HEK293T (cell line): ENCODE measurements at regions not wholly inside any gene's neighbourhood (a gene's known extent, or its start where the extent isn't known, plus 50 kb on each side); places are given as distances from the start of the nearest gene placed in this dataset.

Experiments
- ARNT ChIP-seq: fragments of 450-650 bp; IDR thresholded peaks from 2 replicates; pipeline ENCODE4 v1.6.1; 2017; ENCODE audit warnings: mild to moderate bottlenecking
- BHLHE40 ChIP-seq: fragments of 450-650 bp; IDR thresholded peaks from 2 replicates; pipeline ENCODE4 v1.6.1; 2016; ENCODE audit warnings: mild to moderate bottlenecking, moderate library complexity, borderline replicate concordance
- ELF4 ChIP-seq: fragments of 450-650 bp; IDR thresholded peaks from 2 replicates; pipeline ENCODE4 v1.6.1; 2017; ENCODE audit warnings: antibody characterized with exemption
- FOXA1 ChIP-seq: fragments of 450-650 bp; IDR thresholded peaks from 2 replicates; pipeline ENCODE4 v1.6.1; 2016; ENCODE audit warnings: mild to moderate bottlenecking
- FOXK2 ChIP-seq: fragments of 450-650 bp; IDR thresholded peaks from 2 replicates; pipeline ENCODE4 v1.6.1; 2016; ENCODE audit warnings: mild to moderate bottlenecking
- FOXM1 ChIP-seq: fragments of 450-650 bp; IDR thresholded peaks from 2 replicates; pipeline ENCODE4 v1.6.1; 2017; ENCODE audit warnings: mild to moderate bottlenecking, borderline replicate concordance
- HDGF ChIP-seq: fragments of 450-650 bp; IDR thresholded peaks from 2 replicates; pipeline ENCODE4 v1.6.1; 2017; ENCODE audit warnings: antibody characterized with exemption, borderline replicate concordance
- NFRKB ChIP-seq: fragments of 450-650 bp; IDR thresholded peaks from 2 replicates; pipeline ENCODE4 v1.6.1; 2016; ENCODE audit warnings: mild to moderate bottlenecking, moderate library complexity
- PKNOX1 ChIP-seq: fragments of 450-650 bp; IDR thresholded peaks from 2 replicates; pipeline ENCODE4 v1.6.1; 2016
- SP1 ChIP-seq: fragments of 450-650 bp; IDR thresholded peaks from 2 replicates; pipeline ENCODE4 v1.6.1; 2017
- SUZ12 ChIP-seq: fragments of 450-650 bp; IDR thresholded peaks from 2 replicates; pipeline ENCODE4 v1.6.1; 2016; ENCODE audit warnings: mild to moderate bottlenecking
- ZNF384 ChIP-seq: fragments of 450-650 bp; IDR thresholded peaks from 2 replicates; pipeline ENCODE4 v1.6.1; 2016

- TF ChIP-seq SP1 (no peak), FOXA1 (no peak), ELF4 (no peak), PKNOX1 (no peak), SUZ12 (no peak), FOXK2 (no peak), BHLHE40 (no peak), FOXM1 (no peak), ZNF384 (no peak), NFRKB (no peak), ARNT (no peak), HDGF (no peak)
These were observed 148.3 kb upstream of the IMPG1 start for GRCh38 chr6:76220805-76221204.
